MCF 10A (cell line): ENCODE measurements at regions not wholly inside any gene's neighbourhood (a gene's known extent, or its start where the extent isn't known, plus 50 kb on each side); places are given as distances from the start of the nearest gene placed in this dataset.

Experiments used
- BruUV-seq: library from RNA; stranded (reverse); fragments of 400-500 nt; replicated peaks from 2 replicates; lab custom pipeline; 2021; lab: Mats Ljungman, UMichigan
- CTCF ChIA-PET: fragments of 300-600 bp; sonication (Branson Sonifier 250); formaldehyde crosslinking; extraction: SDS; loops from one replicate; lab custom pipeline; 2021; ENCODE audit warnings: antibody characterized with exemption, inconsistent platforms; lab: Yijun Ruan, JAX
- POLR2A ChIA-PET: fragments of 300-600, 350-650 bp; sonication (Branson Sonifier 250); formaldehyde crosslinking; extraction: SDS; loops from one replicate; lab custom pipeline; 2020; ENCODE audit warnings: antibody characterized with exemption, inconsistent platforms; lab: Yijun Ruan, JAX
- DNase-seq: peaks from one replicate; pipeline ENCODE4 v3.0.0-alpha.2; 2018; ENCODE audit not compliant: unreplicated experiment
- H3K27ac Mint-ChIP-seq: one replicate; pipeline ENCODE4 v1.8.0; 2022; ENCODE audit warnings: mild to moderate bottlenecking, low read depth, mixed read lengths; ENCODE audit not compliant: unreplicated experiment
- H3K27me3 Mint-ChIP-seq: one replicate; pipeline ENCODE4 v1.8.0; 2022; ENCODE audit warnings: mixed read lengths; ENCODE audit not compliant: insufficient read depth, unreplicated experiment
- H3K36me3 Mint-ChIP-seq: one replicate; pipeline ENCODE4 v1.8.0; 2022; ENCODE audit warnings: mild to moderate bottlenecking, moderate library complexity, mixed read lengths; ENCODE audit not compliant: insufficient read depth, unreplicated experiment
- H3K4me1 Mint-ChIP-seq: one replicate; pipeline ENCODE4 v1.8.0; 2022; ENCODE audit warnings: mixed read lengths; ENCODE audit not compliant: insufficient read depth, unreplicated experiment
- H3K4me3 Mint-ChIP-seq: one replicate; pipeline ENCODE4 v1.8.0; 2022; ENCODE audit warnings: mild to moderate bottlenecking, moderate library complexity, mixed read lengths; ENCODE audit not compliant: unreplicated experiment
- H3K9me3 Mint-ChIP-seq: one replicate; pipeline ENCODE4 v1.8.0; 2022; ENCODE audit warnings: mixed read lengths; ENCODE audit not compliant: unreplicated experiment
- CTCF ChIP-seq: fragments of 200-600 bp; IDR thresholded peaks from one replicate; pipeline ENCODE4 v1.8.0; 2022; ENCODE audit warnings: antibody characterized with exemption, mild to moderate bottlenecking; ENCODE audit not compliant: unreplicated experiment
- intact Hi-C: fragments of 100-400 bp; cut with micrococcal nuclease; formaldehyde crosslinking; loops from 2 replicates; pipeline ENCODE4 v1.14.1; 2022

- no peaks in the 10 kb centered on the region for H3K9me3 Mint-ChIP-seq
- DNase-seq: peak; percentile 11
- H3K27me3 Mint-ChIP-seq: no peaks in the 10 kb centered on the region
- H3K4me1 Mint-ChIP-seq: peaks cover 10% of the 10 kb centered on the region
- POLR2A ChIA-PET: interaction anchor here (1.2 kb wide), 1 partner anchor 26 kb away, joined by 3 read pairs; no protein-coding TSS in a partner anchor
- no TSS peak for BruUV-seq
- CTCF ChIA-PET: interaction anchor here (1.0 kb wide), 1 partner anchor 15 kb away, joined by 4 read pairs; no protein-coding TSS in a partner anchor
- TF ChIP-seq CTCF: no peak
- H3K4me3 Mint-ChIP-seq: no peak overlapping the region
- intact Hi-C loops: no loop called here
- H3K36me3 Mint-ChIP-seq: no peaks in the 10 kb centered on the region
- H3K27ac Mint-ChIP-seq: no peak overlapping the region
These were observed 364.3 kb upstream of the ADAMTS9 start for GRCh38 chr3:65052101-65052500.

DNA sequence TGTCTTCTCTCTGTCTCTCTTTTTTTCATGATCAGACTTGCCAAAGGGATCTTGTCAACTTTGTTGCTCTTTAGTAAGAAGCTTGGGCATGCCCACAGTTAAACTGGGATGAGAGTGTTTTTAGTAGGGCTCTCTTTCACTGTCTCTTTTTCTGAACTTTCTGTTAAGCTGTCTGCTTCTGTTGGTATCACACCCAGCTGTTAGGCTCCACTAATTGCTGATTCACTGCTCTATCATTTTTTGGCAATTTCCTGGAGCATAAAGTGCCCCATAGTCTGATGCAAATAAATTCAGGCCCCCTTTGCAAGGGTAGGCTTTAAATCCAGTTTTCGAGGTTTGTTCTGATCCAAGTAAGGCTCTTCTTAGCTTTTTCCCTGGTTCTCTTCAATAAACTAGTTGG lies 360.4 kb upstream of the ADAMTS9 start:
- Mint-ChIP-seq H3K27ac (peak overlapping the region; percentile 36), H3K27me3 (no peaks in the 10 kb centered on the region), H3K4me1 (peaks cover 10% of the 10 kb centered on the region), H3K9me3 (no peaks in the 10 kb centered on the region), H3K4me3 (no peak overlapping the region), H3K36me3 (no peaks in the 10 kb centered on the region)
- ChIA-PET CTCF (interaction anchor here (0.6 to 1.0 kb wide), 3 partner anchors 23 to 1091 kb away, joined by 3 read pairs; no protein-coding TSS in a partner anchor), POLR2A (interaction anchor here (0.6 to 1.1 kb wide), 3 partner anchors 72 to 308 kb away, joined by 3 read pairs; no protein-coding TSS in a partner anchor)
- intact Hi-C loops: no loop called here
- no TSS peak for BruUV-seq
- no peak for DNase-seq
- TF ChIP-seq CTCF: no peak

GRCh38 chr3:65045138-65045537 lies 357.3 kb upstream of the ADAMTS9 start:
- Mint-ChIP-seq H3K27ac (no peak overlapping the region), H3K27me3 (no peaks in the 10 kb centered on the region), H3K4me1 (peaks cover 10% of the 10 kb centered on the region), H3K9me3 (no peaks in the 10 kb centered on the region), H3K4me3 (no peak overlapping the region), H3K36me3 (no peaks in the 10 kb centered on the region)
- TF ChIP-seq CTCF: no peak
- intact Hi-C loops: no loop called here
- ChIA-PET POLR2A (no interaction called here), CTCF (interaction anchor here (0.7 kb wide), 1 partner anchor 104 kb away, joined by 3 read pairs; no protein-coding TSS in a partner anchor)
- no peak for DNase-seq
- BruUV-seq: no TSS peak

GRCh38 chr3:65044401-65044800 lies 356.6 kb upstream of the ADAMTS9 start:
- Mint-ChIP-seq H3K27me3 (no peaks in the 10 kb centered on the region), H3K36me3 (no peaks in the 10 kb centered on the region), H3K9me3 (no peaks in the 10 kb centered on the region), H3K4me1 (peaks cover 10% of the 10 kb centered on the region), H3K4me3 (no peak overlapping the region), H3K27ac (no peak overlapping the region)
- BruUV-seq: no TSS peak
- no peak for TF ChIP-seq CTCF
- ChIA-PET POLR2A (interaction anchor here (0.8 kb wide), 1 partner anchor 17 kb away, joined by 3 read pairs; no protein-coding TSS in a partner anchor), CTCF (no interaction called here)
- intact Hi-C loops: no loop called here
- DNase-seq: no peak
